Neural progenitor cell (in vitro differentiated cells): ENCODE measurements at regions not wholly inside any gene's neighbourhood (a gene's known extent, or its start where the extent isn't known, plus 50 kb on each side); places are given as distances from the start of the nearest gene placed in this dataset.

Source experiments
- DNase-seq: peaks from one replicate; pipeline ENCODE4 v3.0.0-alpha.2; 2016; ENCODE audit warnings: low spot score
- H2AFZ ChIP-seq: fragments of 200-600 bp; sonication (generic); replicated peaks from 2 replicates; pipeline ENCODE4 v1.6.1; 2016; ENCODE audit warnings: antibody characterized with exemption
- H3F3A ChIP-seq: fragments of 200-600 bp; sonication (generic); 2 replicates; pipeline ENCODE4 v1.6.1; 2016; ENCODE audit warnings: antibody characterized with exemption, low read depth
- H3K27ac ChIP-seq: fragments of 200-600 bp; sonication (generic); 2 replicates; pipeline ENCODE4 v1.5.1; 2016; ENCODE audit warnings: mild to moderate bottlenecking
- H3K27me3 ChIP-seq: fragments of 200-600 bp; sonication (generic); 2 replicates; pipeline ENCODE4 v1.6.1; 2016; ENCODE audit warnings: mild to moderate bottlenecking, moderate library complexity
- H3K36me3 ChIP-seq: fragments of 200-600 bp; sonication (generic); 2 replicates; pipeline ENCODE4 v1.5.1; 2016
- H3K4me1 ChIP-seq: fragments of 200-600 bp; sonication (generic); 2 replicates; pipeline ENCODE4 v1.6.1; 2016; ENCODE audit warnings: mixed run types
- H3K4me2 ChIP-seq: fragments of 200-600 bp; sonication (generic); 2 replicates; pipeline ENCODE4 v1.6.1; 2016
- H3K4me3 ChIP-seq: fragments of 200-600 bp; sonication (generic); 2 replicates; pipeline ENCODE4 v1.5.1; 2016
- H3K79me2 ChIP-seq: fragments of 200-600 bp; sonication (generic); 2 replicates; pipeline ENCODE4 v1.6.1; 2016; ENCODE audit warnings: low read depth
- H3K9ac ChIP-seq: fragments of 200-600 bp; sonication (generic); 2 replicates; pipeline ENCODE4 v1.6.1; 2016
- H3K9me3 ChIP-seq: fragments of 200-600 bp; sonication (generic); 2 replicates; pipeline ENCODE4 v1.5.1; 2016; ENCODE audit warnings: low read depth
- H4K20me1 ChIP-seq: fragments of 200-600 bp; sonication (generic); 2 replicates; pipeline ENCODE4 v1.6.1; 2016; ENCODE audit warnings: low read depth
- H3K27ac Mint-ChIP-seq: 3 replicates; pipeline ENCODE4 v1.8.0; 2021; ENCODE audit warnings: mixed read lengths
- H3K27me3 Mint-ChIP-seq: 2 replicates; pipeline ENCODE4 v1.8.0; 2022; ENCODE audit warnings: low read depth, mild to moderate bottlenecking, inconsistent platforms, moderate library complexity, mixed read lengths; ENCODE audit not compliant: insufficient read depth
- H3K36me3 Mint-ChIP-seq: 3 replicates; pipeline ENCODE4 v1.8.0; 2021; ENCODE audit warnings: mixed read lengths
- H3K4me1 Mint-ChIP-seq: 3 replicates; pipeline ENCODE4 v1.8.0; 2021; ENCODE audit warnings: mixed read lengths
- H3K4me3 Mint-ChIP-seq: 3 replicates; pipeline ENCODE4 v1.8.0; 2021; ENCODE audit warnings: mild to moderate bottlenecking, moderate library complexity, mixed read lengths
- H3K9me3 Mint-ChIP-seq: 3 replicates; pipeline ENCODE4 v1.8.0; 2020; ENCODE audit warnings: mixed read lengths
- CTCF ChIP-seq: fragments of 200-600 bp; sonication (generic); IDR thresholded peaks from 2 replicates; pipeline ENCODE4 v1.5.1; 2017; ENCODE audit warnings: antibody characterized with exemption, mild to moderate bottlenecking
- EZH2 ChIP-seq: fragments of 200-600 bp; sonication (generic); IDR thresholded peaks from 2 replicates; pipeline ENCODE4 v1.6.1; 2017; ENCODE audit warnings: antibody characterized with exemption, mild to moderate bottlenecking, moderate library complexity
- EZH2phosphoT487 ChIP-seq: fragments of 200-600 bp; sonication (generic); IDR thresholded peaks from 2 replicates; pipeline ENCODE4 v1.6.1; 2017; ENCODE audit warnings: antibody characterized with exemption

GRCh38 chr4:13047591-13047990, 436.5 kb downstream of the RAB28 start:
- Histone ChIP-seq H3K27me3 (no peaks in the 10 kb centered on the region), H3K4me3 (no peak overlapping the region), H3K27ac (no peak overlapping the region), H3K36me3 (no peaks in the 10 kb centered on the region), H3K4me1 (no peaks in the 10 kb centered on the region), H3K9ac (no peak overlapping the region), H3F3A (no peaks in the 10 kb centered on the region), H2AFZ (no peak overlapping the region), H4K20me1 (no peaks in the 10 kb centered on the region), H3K9me3 (no peaks in the 10 kb centered on the region), H3K4me2 (no peak overlapping the region), H3K79me2 (no peaks in the 10 kb centered on the region)
- no peaks in the 10 kb centered on the region for H3K9me3 Mint-ChIP-seq
- H3K27me3 Mint-ChIP-seq, result peaks cover 2% of the 10 kb centered on the region
- DNase-seq, result no peak
- no peak overlapping the region for H3K4me3 Mint-ChIP-seq
- H3K27ac Mint-ChIP-seq, result no peak overlapping the region
- no peaks in the 10 kb centered on the region for H3K36me3 Mint-ChIP-seq
- TF ChIP-seq EZH2 (no peak), EZH2phosphoT487 (no peak)
- no peaks in the 10 kb centered on the region for H3K4me1 Mint-ChIP-seq

- Histone ChIP-seq H3F3A (no peaks in the 10 kb centered on the region), H3K4me1 (no peaks in the 10 kb centered on the region), H3K9ac (no peak overlapping the region), H3K4me3 (no peak overlapping the region), H3K36me3 (no peaks in the 10 kb centered on the region), H3K27me3 (no peaks in the 10 kb centered on the region), H3K9me3 (no peaks in the 10 kb centered on the region), H3K79me2 (no peaks in the 10 kb centered on the region), H3K4me2 (no peak overlapping the region), H4K20me1 (no peaks in the 10 kb centered on the region), H3K27ac (no peak overlapping the region), H2AFZ (no peak overlapping the region)
- Mint-ChIP-seq H3K27ac (no peak overlapping the region), H3K4me3 (no peak overlapping the region), H3K9me3 (no peaks in the 10 kb centered on the region), H3K4me1 (no peaks in the 10 kb centered on the region), H3K27me3 (peaks cover 2% of the 10 kb centered on the region), H3K36me3 (no peaks in the 10 kb centered on the region)
- TF ChIP-seq EZH2 (no peak), CTCF (no peak), EZH2phosphoT487 (no peak)
- no peak for DNase-seq
Measured at GRCh38 chr4:13036841-13037240, 447.3 kb downstream of the RAB28 start.

GRCh38 chr4:13032936-13033335, 451.2 kb downstream of the RAB28 start:
- Histone ChIP-seq H3K4me3 (no peak overlapping the region), H3K27me3 (no peaks in the 10 kb centered on the region), H2AFZ (no peak overlapping the region), H3K9me3 (no peaks in the 10 kb centered on the region), H3K9ac (no peak overlapping the region), H3K79me2 (no peaks in the 10 kb centered on the region), H3K27ac (no peak overlapping the region), H3K4me2 (no peak overlapping the region), H3K4me1 (no peaks in the 10 kb centered on the region), H3K36me3 (no peaks in the 10 kb centered on the region), H3F3A (no peaks in the 10 kb centered on the region), H4K20me1 (no peaks in the 10 kb centered on the region)
- H3K4me1 Mint-ChIP-seq, result no peaks in the 10 kb centered on the region
- DNase-seq, result no peak
- no peaks in the 10 kb centered on the region for H3K36me3 Mint-ChIP-seq
- no peak for TF ChIP-seq EZH2phosphoT487
- TF ChIP-seq EZH2, result no peak
- TF ChIP-seq CTCF, result no peak
- no peak overlapping the region for H3K27ac Mint-ChIP-seq
- H3K9me3 Mint-ChIP-seq, result no peaks in the 10 kb centered on the region
- H3K27me3 Mint-ChIP-seq, result peaks cover 2% of the 10 kb centered on the region
- no peak overlapping the region for H3K4me3 Mint-ChIP-seq

- no peak overlapping the region for H3K27ac Mint-ChIP-seq
- peaks cover 2% of the 10 kb centered on the region for H3K27me3 Mint-ChIP-seq
- no peaks in the 10 kb centered on the region for H3K36me3 Mint-ChIP-seq
- DNase-seq, result no peak
- no peaks in the 10 kb centered on the region for H3K4me1 Mint-ChIP-seq
- no peaks in the 10 kb centered on the region for H3K9me3 ChIP-seq
- H3F3A ChIP-seq, result no peaks in the 10 kb centered on the region
- no peaks in the 10 kb centered on the region for H4K20me1 ChIP-seq
- no peak for TF ChIP-seq EZH2phosphoT487
- TF ChIP-seq EZH2, result no peak
- TF ChIP-seq CTCF, result no peak
- no peaks in the 10 kb centered on the region for H3K36me3 ChIP-seq
- H3K27me3 ChIP-seq, result no peaks in the 10 kb centered on the region
- no peaks in the 10 kb centered on the region for H3K9me3 Mint-ChIP-seq
- H3K79me2 ChIP-seq, result no peaks in the 10 kb centered on the region
- no peak overlapping the region for H3K9ac ChIP-seq
- no peak overlapping the region for H3K4me3 ChIP-seq
- no peak overlapping the region for H3K4me2 ChIP-seq
- H3K4me3 Mint-ChIP-seq, result no peak overlapping the region
- no peak overlapping the region for H3K27ac ChIP-seq
- no peaks in the 10 kb centered on the region for H3K4me1 ChIP-seq
- H2AFZ ChIP-seq, result no peak overlapping the region
Measured at GRCh38 chr4:13024147-13025105, 459.7 kb downstream of the RAB28 start.
